ENCODE measurements at regions not wholly inside any gene's neighbourhood (a gene's known extent, or its start where the extent isn't known, plus 50 kb on each side); places are given as distances from the start of the nearest gene placed in this dataset.
"Not testable (repeated sequence)": the region's sequence is repeated elsewhere in the genome, so short reads cannot be mapped to it uniquely, and the experiment has no call there.

- DNase-seq, result no peak
Observed at GRCh38 chr9:75811692-75812091, 78.8 kb upstream of the PCSK5 start.

DNA sequence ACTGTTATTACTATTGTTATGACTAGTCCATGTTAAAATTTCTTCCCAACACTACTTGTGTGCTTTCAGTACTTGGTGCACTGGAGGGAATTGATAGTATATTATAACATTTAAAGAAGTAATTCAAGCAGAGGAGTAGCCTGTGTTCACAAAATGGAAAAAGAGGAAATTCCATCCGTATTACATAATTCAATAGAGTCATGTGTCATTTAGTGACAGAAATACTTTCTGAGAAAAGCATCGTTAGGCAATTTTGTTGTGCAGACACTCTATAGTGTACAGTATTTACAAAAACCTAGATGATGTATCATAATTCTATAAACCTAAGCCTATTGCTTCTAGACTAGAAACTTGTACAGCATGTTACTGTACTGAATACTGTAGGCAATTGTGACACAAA, 78.3 kb upstream of the PCSK5 start:
- no peak for DNase-seq

DNA sequence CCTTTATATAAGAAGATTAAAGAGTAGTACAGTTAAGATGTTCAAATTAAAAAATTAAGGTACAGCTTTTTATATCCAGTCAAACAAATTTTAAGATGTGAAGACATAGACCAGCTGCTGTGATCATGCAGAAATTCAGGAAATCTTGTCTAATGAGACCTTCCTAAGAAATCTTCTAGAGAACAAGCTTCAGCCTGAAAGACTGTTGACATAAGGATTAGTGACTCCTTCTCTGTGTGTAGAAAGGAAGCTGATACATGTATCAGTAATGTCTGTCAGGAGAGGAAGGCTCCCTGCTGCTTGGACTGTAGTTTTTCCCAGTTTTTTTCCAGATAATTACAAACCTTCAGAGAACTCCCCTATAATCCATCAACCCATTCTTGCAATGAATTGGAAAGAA, 75.8 kb upstream of the PCSK5 start:
- no peak for DNase-seq

GRCh38 chr9:75820471-75821115, 69.9 kb upstream of the PCSK5 start:
- not testable (repeated sequence) for DNase-seq

GRCh38 chr9:75823151-75823550, 67.3 kb upstream of the PCSK5 start:
- no peak for DNase-seq

GRCh38 chr9:75824816-75825568, 65.5 kb upstream of the PCSK5 start:
- no peak for DNase-seq

DNA sequence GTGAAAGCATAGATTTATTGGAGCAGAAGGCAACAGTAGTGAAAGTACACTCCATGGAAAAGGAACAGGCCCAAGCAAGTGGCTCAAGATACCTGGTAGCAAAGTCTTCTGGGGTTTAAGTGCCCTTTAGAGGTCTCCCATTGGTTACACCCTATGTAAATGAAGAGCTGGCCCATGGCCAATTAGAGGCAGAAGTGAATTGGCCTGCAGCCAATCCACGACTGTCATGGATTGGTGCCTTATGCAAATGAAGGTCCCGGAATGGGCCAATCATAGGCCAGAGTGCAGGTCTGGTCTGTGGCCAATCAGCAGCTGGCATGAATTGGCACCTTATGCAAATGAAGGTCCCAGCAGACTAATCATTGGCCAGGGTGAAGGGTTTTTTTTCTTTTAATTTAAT, 64.2 kb upstream of the PCSK5 start:
- DNase-seq, result no peak

GRCh38 chr9:75830303-75830702, 60.2 kb upstream of the PCSK5 start:
- DNase-seq, result no peak

- DNase-seq, result no peak
Observed at GRCh38 chr9:75833778-75834177, 56.7 kb upstream of the PCSK5 start.

DNA sequence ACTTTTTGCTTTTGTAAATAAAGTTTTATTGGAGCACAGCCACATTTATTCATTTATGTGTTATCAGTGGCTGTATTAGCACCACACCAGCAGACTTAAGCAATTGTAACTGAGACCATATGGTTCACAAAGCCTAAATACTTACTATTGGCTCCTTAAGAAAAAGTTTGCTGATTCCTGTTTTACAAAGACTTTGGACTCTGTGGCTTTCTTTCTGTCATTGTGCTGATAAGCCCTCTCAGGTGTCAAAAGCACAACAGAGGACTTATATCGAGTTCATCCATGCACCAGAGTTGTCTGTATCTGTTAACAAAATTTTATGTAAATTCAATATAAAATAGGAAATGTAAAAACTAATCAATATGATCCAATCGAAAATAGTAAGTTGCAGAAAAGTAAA, 55.6 kb upstream of the PCSK5 start:
- no peak for DNase-seq
